PC-3 (cell line): ENCODE measurements at regions not wholly inside any gene's neighbourhood (a gene's known extent, or its start where the extent isn't known, plus 50 kb on each side); places are given as distances from the start of the nearest gene placed in this dataset.

Source experiments
- EZH2 ChIP-seq: fragments of 300-600 bp; sonication (generic); IDR thresholded peaks from one replicate; pipeline ENCODE4 v1.6.1; 2017; ENCODE audit warnings: antibody characterized with exemption, mild to moderate bottlenecking, low read length; ENCODE audit not compliant: unreplicated experiment
- EZH2phosphoT487 ChIP-seq: fragments of 300-600 bp; sonication (generic); IDR thresholded peaks from 2 replicates; pipeline ENCODE4 v1.6.1; 2018; ENCODE audit warnings: mild to moderate bottlenecking, antibody characterized with exemption, low read length, borderline replicate concordance
- TF ChIP-seq, protein P1 (sequence below): fragments of 300-600 bp; sonication (generic); conservative IDR thresholded peaks from 2 replicates; pipeline ENCODE4 v1.5.1; 2017; ENCODE audit warnings: antibody characterized with exemption, low read depth, mild to moderate bottlenecking, low read length

DNA sequence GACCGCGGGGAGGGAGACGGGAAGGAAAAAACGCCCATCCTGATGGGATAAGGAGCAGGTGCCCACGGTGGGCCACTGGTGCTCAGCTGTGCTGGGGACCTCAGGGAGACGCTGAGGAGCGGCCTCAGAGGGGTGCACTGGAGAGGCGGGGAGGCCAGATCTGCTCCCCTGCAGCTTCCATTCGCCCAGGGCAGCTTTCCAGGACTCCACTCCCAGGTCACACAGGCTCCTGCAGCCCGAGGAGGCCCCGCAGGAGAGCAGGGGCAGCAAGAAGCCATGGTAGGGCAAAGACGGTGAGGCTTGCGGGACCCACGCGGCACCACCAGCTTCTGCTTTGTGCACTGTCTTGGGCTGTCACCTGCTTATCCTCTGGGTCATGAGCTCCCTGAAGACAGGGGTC lies 82.5 kb upstream of the SULF2 start:
- TF ChIP-seq, protein P1, sequence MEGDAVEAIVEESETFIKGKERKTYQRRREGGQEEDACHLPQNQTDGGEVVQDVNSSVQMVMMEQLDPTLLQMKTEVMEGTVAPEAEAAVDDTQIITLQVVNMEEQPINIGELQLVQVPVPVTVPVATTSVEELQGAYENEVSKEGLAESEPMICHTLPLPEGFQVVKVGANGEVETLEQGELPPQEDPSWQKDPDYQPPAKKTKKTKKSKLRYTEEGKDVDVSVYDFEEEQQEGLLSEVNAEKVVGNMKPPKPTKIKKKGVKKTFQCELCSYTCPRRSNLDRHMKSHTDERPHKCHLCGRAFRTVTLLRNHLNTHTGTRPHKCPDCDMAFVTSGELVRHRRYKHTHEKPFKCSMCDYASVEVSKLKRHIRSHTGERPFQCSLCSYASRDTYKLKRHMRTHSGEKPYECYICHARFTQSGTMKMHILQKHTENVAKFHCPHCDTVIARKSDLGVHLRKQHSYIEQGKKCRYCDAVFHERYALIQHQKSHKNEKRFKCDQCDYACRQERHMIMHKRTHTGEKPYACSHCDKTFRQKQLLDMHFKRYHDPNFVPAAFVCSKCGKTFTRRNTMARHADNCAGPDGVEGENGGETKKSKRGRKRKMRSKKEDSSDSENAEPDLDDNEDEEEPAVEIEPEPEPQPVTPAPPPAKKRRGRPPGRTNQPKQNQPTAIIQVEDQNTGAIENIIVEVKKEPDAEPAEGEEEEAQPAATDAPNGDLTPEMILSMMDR, result no peak
- TF ChIP-seq EZH2 (no peak), EZH2phosphoT487 (no peak)
